ENCODE measurements at regions not wholly inside any gene's neighbourhood (a gene's known extent, or its start where the extent isn't known, plus 50 kb on each side); places are given as distances from the start of the nearest gene placed in this dataset.

DNA sequence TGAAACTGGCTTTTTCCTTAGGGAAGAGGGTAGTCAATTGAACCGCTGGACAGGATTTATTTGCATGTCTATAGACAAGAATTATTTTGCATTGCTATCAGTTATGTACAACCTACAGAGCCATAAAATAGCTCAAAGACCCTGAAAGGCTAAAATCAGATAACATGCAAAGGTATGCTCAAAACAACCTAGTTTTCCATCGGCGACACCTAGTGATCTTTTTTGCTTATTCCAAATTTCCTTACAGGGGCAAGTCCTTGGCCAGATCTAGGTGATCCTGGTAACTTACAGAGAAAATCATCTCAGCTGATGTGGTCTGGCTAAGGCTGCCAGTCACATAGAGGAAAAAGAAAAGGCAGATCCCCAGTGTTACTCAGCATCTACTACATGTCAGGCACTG lies 141.2 kb upstream of the RPL38 start:
- DNase-seq = no peak

GRCh38 chr17:74063439-74063838 lies 140.0 kb upstream of the RPL38 start:
- no peak for DNase-seq

DNA sequence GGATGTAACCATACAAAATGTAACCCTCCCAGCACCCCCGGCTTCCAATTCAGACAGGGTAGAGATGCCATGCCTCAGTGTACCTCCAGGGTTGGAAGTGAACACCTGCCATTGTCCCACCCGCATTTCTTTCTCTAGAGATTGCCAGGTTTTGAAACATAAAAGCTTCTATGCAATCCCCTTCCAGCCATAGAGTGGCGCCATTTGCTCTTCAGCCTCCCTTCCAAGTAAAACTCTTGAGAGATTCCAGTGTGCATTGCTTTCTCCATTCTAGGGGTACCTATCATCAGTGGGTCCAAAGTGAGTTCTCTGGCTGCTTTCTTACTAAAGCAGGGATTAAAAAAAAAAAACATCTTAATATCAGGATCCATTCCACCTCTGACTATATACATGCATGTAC lies 133.1 kb upstream of the RPL38 start:
- DNase-seq = no peak

GRCh38 chr17:74070998-74071679 lies 132.3 kb upstream of the RPL38 start:
- DNase-seq = no peak

GRCh38 chr17:74072340-74072739 lies 131.1 kb upstream of the RPL38 start:
- DNase-seq = no peak

DNA sequence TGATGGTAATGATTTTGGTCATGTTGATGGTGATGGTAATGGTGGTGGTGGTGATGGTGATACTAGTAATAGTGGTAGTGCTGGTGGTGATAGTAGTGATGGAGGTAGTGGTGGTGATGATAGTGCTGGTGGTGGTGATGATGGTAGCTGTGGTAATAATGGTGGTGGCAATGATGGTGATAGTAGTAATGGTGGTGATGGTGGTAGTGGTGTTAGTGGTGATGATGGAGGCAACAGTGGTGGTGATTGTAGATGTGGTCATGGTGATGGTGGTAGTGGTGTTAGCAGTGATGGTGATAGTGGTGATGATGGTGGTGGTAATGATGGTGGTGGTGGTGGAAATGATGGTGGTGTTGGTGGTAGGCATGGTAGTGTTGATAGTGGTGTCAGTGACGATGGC lies 127.0 kb upstream of the RPL38 start:
- no peak for DNase-seq

GRCh38 chr17:74077231-74077630 lies 126.2 kb upstream of the RPL38 start:
- no peak for DNase-seq

GRCh38 chr17:74078363-74078941 lies 125.0 kb upstream of the RPL38 start:
- no peak for DNase-seq

GRCh38 chr17:74079537-74080300 lies 123.8 kb upstream of the RPL38 start:
- no peak for DNase-seq

GRCh38 chr17:74080656-74081582 lies 122.6 kb upstream of the RPL38 start:
- DNase-seq = no peak

DNA sequence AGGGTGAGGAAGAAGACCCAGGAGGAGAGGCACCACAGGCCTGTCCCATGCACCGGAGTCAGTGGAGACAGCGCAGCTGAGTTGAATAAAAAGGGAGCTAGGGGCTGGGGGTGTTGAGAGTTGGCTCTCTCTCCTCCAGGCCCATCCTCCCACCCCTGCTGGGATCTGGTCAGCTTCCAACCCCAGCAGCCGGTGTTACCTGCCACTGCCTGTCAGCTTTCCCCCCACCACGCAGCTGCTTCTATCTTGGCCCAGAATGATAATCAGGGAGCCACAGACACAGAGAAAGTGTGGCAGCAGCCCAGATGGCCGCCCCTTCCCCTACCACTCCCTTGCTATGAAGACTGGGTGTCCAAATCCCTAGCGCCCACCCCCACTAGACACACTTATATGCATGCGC lies 120.6 kb upstream of the RPL38 start:
- no peak for DNase-seq

DNA sequence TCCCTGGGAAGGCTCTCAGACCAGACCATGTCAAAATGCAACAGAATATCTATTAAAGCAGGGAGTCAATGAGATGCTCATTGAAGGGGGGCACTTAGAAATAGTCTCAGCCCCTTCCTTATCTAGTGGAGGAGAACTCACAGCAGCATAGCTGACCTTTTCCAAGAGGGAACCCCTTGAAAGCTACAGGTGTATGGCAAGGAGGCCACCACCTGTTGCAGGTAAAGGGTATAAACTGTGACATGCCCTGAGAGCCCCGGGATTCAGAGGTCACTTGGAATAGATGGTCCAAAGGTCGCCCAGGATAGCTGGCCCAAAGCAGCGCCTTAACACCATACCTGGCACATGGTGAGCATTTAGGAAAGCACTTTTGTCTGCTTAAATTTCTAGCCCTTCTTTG lies 120.2 kb upstream of the RPL38 start:
- no peak for DNase-seq

DNA sequence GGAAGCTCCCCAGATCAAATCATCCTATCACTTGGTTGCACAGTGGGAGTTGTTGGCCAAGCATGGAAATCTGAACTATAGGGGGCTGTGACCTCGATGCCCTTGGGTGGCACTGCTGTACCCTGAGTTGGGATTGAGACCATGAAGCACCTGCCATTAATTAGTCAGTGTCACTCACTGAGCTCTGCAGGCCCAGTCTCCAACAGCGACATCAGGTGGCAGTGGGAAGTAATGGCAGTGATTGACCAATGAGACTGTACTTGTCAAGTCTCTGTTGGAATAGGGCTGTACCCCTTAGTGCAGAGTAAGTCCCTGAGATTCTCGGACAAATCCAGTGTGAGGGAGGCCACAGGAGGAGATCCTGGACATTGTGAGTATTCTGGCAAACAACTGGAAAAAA lies 118.0 kb upstream of the RPL38 start:
- no peak for DNase-seq

DNA sequence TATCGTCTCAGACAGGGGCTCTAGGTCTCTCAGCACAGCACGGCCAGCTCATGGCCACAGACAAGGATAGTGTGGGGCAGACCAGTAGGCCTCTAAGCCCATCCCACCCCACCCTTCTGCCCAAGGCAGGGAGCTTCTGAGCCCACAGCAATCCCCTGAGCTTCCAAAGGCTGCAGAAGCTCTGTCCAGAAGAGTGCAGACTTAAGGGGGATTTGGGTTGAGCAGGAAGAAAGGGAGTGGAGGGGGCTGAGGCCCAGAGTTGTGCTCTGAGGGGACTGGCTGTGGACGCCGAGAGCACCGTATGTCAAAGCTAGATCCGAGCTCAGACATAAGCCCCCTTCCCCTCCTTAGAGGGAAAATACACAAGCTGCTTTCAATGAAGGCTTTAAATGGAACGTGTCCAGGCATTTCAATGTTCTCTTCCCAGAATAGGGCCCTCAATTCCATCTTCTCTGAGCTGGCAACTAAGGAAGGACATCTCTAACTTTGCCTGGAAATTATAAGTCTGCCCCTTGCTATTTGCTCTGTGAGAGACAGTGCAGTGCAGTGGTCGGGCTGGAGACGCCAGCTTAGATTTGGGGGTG lies 116.4 kb upstream of the RPL38 start:
- DNase-seq = no peak

- no peak for DNase-seq
These were observed 115.1 kb upstream of the RPL38 start for GRCh38 chr17:74088285-74088933.

DNA sequence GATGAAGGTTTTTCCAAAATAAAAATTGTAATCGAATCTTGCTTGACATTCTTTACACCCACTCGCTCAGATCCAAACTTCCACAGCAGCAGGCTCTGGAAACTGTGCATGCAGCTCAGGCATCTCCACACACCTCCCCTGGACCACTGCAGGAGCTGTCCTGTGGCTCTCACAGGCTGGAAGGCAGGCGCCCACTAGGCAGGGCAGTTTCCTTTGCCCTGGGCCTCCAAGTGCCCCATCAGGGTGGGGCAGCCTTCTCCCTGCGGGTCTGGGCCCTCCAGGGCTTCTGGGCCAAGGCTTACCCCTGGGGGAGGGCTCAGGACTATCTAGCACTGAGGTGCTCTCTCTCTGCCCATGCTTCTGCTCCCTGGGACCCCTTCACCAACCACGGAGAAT lies 114.5 kb upstream of the RPL38 start:
- no peak for DNase-seq

GRCh38 chr17:74089380-74089779 lies 114.1 kb upstream of the RPL38 start:
- no peak for DNase-seq

- peak; percentile 33 to 34 for DNase-seq
These were observed 113.5 kb upstream of the RPL38 start for GRCh38 chr17:74089869-74090464.

GRCh38 chr17:74094651-74095050 lies 108.8 kb upstream of the RPL38 start:
- DNase-seq = no peak

- no peak for DNase-seq
These were observed 107.0 kb upstream of the RPL38 start for GRCh38 chr17:74096456-74096855.

DNA sequence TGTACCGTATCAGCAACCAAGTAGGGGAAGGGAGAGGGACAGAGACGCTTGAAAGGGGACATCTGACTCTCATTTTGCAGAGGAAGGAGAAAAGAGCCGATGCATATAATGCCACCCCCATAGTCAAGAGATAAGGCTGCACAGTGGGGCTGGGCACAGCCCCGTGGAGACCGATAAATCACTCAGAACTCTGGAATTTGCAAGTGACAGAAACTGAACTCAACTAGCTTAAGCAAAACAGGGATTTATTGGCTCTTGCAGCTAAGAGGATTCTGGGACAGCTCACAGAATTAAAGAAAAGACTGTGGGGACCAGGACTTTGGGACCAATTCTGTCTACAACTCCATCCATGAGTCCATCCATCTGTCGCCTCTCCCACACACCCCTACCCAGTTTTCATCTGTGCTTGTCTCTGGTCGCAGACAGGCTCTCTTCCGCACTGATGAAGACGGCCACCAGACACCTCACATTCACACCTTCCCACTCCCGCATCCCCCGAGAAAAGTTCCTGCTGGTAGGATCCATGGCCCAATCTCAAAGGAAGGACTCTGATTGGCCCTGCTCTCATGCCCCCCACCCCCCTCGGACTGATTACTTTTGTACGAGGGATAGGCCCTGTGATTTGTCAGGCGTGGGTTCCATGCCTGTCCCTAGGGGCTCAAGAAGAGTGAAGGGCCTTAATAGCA lies 105.9 kb upstream of the RPL38 start:
- DNase-seq = no peak
